A549 (cell line): ENCODE measurements at regions not wholly inside any gene's neighbourhood (a gene's known extent, or its start where the extent isn't known, plus 50 kb on each side); places are given as distances from the start of the nearest gene placed in this dataset.

Source experiments
- HOXB13 ChIP-seq: fragments of 250-450 bp; sonication (Bioruptor Pico); IDR thresholded peaks from 2 replicates; pipeline ENCODE4 v1.5.0; 2020; ENCODE audit warnings: low read depth, mild to moderate bottlenecking, moderate library complexity
- RAD21 ChIP-seq, 2 experiments: fragments of >200 bp in 1 of 2; sonication (Bioruptor Twin) in 1 of 2; formaldehyde crosslinking in 1 of 2; IDR thresholded peaks in 1 of 2; conservative IDR thresholded peaks in 1 of 2; 2 replicates in 1 of 2; 3 replicates in 1 of 2; pipeline ENCODE4 v1.6.1; 2012 to 2018; ENCODE audit warnings: inconsistent platforms in 1 of 2

GRCh38 chr7:12851841-12852240 lies 164.4 kb downstream of the ARL4A start:
- TF ChIP-seq RAD21 (conservative IDR thresholded peaks at IDR 0.05 in 1 of 2, IDR thresholded peaks at IDR 0.05 in 1 of 2) (no peak; a peak in 1 of 5 replicates), HOXB13 (no peak)
